Nephron progenitor cell (in vitro differentiated cells): ENCODE measurements at regions not wholly inside any gene's neighbourhood (a gene's known extent, or its start where the extent isn't known, plus 50 kb on each side); places are given as distances from the start of the nearest gene placed in this dataset.
A peak's percentile ranks its signal among the peaks of the same experiment; 100 is the strongest.

ENCODE experiments used
- DNase-seq: peaks from one replicate; pipeline ENCODE4 v3.0.0; 2021
- H3K27ac Mint-ChIP-seq: 2 replicates; pipeline ENCODE4 v1.8.0; 2021; ENCODE audit warnings: mild to moderate bottlenecking, moderate library complexity, mixed read lengths
- H3K27me3 Mint-ChIP-seq: 2 replicates; pipeline ENCODE4 v1.8.0; 2021; ENCODE audit warnings: mild to moderate bottlenecking, low read depth, mixed read lengths; ENCODE audit not compliant: poor library complexity
- H3K36me3 Mint-ChIP-seq: 2 replicates; pipeline ENCODE4 v1.8.0; 2021; ENCODE audit warnings: low read depth, mixed read lengths
- H3K4me1 Mint-ChIP-seq: 2 replicates; pipeline ENCODE4 v1.8.0; 2021; ENCODE audit warnings: mixed read lengths
- H3K4me3 Mint-ChIP-seq: 2 replicates; pipeline ENCODE4 v1.8.0; 2021; ENCODE audit warnings: mild to moderate bottlenecking, moderate library complexity, mixed read lengths
- H3K9me3 Mint-ChIP-seq: 2 replicates; pipeline ENCODE4 v1.8.0; 2021; ENCODE audit warnings: mild to moderate bottlenecking, moderate library complexity, mixed read lengths
- TF ChIP-seq, protein P1 (sequence below): fragments of 200-600 bp; sonication (generic); IDR thresholded peaks from 2 replicates; pipeline ENCODE4 v1.5.0; 2021; ENCODE audit warnings: antibody characterized with exemption

DNA sequence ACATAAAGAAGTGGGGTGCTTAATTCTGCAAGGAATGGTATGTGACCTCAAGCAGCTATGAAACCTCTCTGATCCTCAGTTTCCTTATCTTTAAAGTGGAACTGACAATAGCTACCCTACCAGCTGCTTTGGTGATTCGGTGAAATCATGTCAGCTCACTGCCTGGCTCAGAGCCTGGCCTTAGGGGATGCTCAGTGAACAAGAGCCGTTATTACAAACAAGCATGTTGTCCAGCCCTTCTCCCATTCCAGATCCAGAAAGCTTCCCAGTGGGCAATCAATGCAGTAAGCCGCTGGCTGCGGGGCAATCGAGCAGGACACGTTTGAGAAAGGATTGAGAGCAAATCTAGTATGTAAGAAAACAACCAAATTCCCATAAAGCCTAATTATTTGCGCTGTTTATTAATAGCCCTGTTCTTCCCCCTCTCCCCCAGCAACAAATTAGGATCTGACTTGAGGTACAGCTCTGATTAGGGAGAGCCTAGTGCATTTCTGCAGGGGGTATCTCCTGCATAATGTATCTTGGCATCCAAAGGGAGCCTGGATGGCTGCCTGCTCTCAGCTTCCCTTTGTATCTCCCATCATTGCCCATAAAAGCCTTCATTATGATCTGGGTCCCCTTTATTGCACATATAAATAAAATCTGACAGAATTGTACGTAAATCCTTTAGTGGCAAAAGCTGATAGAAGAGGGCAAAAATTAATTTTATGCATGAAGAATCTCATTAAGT is 371.4 kb downstream of the TMEM232 start:
- peaks cover 5% of the 10 kb centered on the region for H3K27me3 Mint-ChIP-seq
- no peaks in the 10 kb centered on the region for H3K36me3 Mint-ChIP-seq
- H3K4me1 Mint-ChIP-seq, result peaks cover 11% of the 10 kb centered on the region
- no peaks in the 10 kb centered on the region for H3K9me3 Mint-ChIP-seq
- TF ChIP-seq, protein P1, sequence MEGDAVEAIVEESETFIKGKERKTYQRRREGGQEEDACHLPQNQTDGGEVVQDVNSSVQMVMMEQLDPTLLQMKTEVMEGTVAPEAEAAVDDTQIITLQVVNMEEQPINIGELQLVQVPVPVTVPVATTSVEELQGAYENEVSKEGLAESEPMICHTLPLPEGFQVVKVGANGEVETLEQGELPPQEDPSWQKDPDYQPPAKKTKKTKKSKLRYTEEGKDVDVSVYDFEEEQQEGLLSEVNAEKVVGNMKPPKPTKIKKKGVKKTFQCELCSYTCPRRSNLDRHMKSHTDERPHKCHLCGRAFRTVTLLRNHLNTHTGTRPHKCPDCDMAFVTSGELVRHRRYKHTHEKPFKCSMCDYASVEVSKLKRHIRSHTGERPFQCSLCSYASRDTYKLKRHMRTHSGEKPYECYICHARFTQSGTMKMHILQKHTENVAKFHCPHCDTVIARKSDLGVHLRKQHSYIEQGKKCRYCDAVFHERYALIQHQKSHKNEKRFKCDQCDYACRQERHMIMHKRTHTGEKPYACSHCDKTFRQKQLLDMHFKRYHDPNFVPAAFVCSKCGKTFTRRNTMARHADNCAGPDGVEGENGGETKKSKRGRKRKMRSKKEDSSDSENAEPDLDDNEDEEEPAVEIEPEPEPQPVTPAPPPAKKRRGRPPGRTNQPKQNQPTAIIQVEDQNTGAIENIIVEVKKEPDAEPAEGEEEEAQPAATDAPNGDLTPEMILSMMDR, result no peak
- H3K27ac Mint-ChIP-seq, result peak overlapping the region; percentile 54
- no peak for DNase-seq
- no peak overlapping the region for H3K4me3 Mint-ChIP-seq

- H3K27me3 Mint-ChIP-seq, result peaks cover 8% of the 10 kb centered on the region
- H3K4me3 Mint-ChIP-seq, result no peak overlapping the region
- no peaks in the 10 kb centered on the region for H3K36me3 Mint-ChIP-seq
- peaks cover 11% of the 10 kb centered on the region for H3K4me1 Mint-ChIP-seq
- TF ChIP-seq, protein P1, result no peak
- no peak overlapping the region for H3K27ac Mint-ChIP-seq
- DNase-seq, result no peak
- H3K9me3 Mint-ChIP-seq, result no peaks in the 10 kb centered on the region
Observed at GRCh38 chr5:110356677-110357076, 369.8 kb downstream of the TMEM232 start.

- no peak overlapping the region for H3K27ac Mint-ChIP-seq
- H3K36me3 Mint-ChIP-seq, result no peaks in the 10 kb centered on the region
- H3K27me3 Mint-ChIP-seq, result peaks cover 3% of the 10 kb centered on the region
- H3K9me3 Mint-ChIP-seq, result no peaks in the 10 kb centered on the region
- DNase-seq, result no peak
- peaks cover 11% of the 10 kb centered on the region for H3K4me1 Mint-ChIP-seq
- H3K4me3 Mint-ChIP-seq, result no peak overlapping the region
- TF ChIP-seq, protein P1, result no peak
Observed at GRCh38 chr5:110359221-110359620, 367.2 kb downstream of the TMEM232 start.

- no peaks in the 10 kb centered on the region for H3K9me3 Mint-ChIP-seq
- H3K36me3 Mint-ChIP-seq, result no peaks in the 10 kb centered on the region
- peaks cover 15% of the 10 kb centered on the region for H3K4me1 Mint-ChIP-seq
- no peak overlapping the region for H3K27ac Mint-ChIP-seq
- DNase-seq, result no peak
- TF ChIP-seq, protein P1, result no peak
- H3K27me3 Mint-ChIP-seq, result peaks cover 3% of the 10 kb centered on the region
- no peak overlapping the region for H3K4me3 Mint-ChIP-seq
Observed at GRCh38 chr5:110361471-110361870, 365.0 kb downstream of the TMEM232 start.

- TF ChIP-seq, protein P1, result no peak
- peaks cover 7% of the 10 kb centered on the region for H3K4me1 Mint-ChIP-seq
- H3K27me3 Mint-ChIP-seq, result peaks cover 6% of the 10 kb centered on the region
- H3K27ac Mint-ChIP-seq, result no peak overlapping the region
- H3K4me3 Mint-ChIP-seq, result no peak overlapping the region
- H3K9me3 Mint-ChIP-seq, result no peaks in the 10 kb centered on the region
- no peak for DNase-seq
- no peaks in the 10 kb centered on the region for H3K36me3 Mint-ChIP-seq
Observed at GRCh38 chr5:110362261-110362660, 364.2 kb downstream of the TMEM232 start.

DNA sequence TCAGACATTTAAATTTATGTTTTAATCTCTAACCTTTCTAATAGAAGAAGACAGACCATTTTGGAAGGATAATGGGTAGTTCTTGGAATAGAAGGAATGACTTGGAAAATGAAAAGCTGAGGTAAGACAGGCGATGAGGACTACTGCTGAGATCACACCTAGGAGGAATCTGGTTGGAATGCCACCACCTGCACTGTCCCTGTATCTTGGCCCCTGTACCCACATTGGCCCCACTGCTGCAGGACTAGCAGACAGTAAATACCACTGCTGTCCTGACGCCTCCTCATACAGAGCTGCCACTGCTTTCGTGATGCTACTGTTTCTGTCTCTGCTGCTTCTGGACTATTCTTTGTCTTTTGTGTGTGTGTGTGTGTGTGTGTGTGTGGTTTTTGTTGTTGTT is 359.8 kb downstream of the TMEM232 start:
- Mint-ChIP-seq H3K4me3 (no peak overlapping the region), H3K4me1 (peaks cover 11% of the 10 kb centered on the region), H3K27me3 (peaks cover 3% of the 10 kb centered on the region), H3K9me3 (peaks cover 8% of the 10 kb centered on the region), H3K36me3 (no peaks in the 10 kb centered on the region), H3K27ac (no peak overlapping the region)
- TF ChIP-seq, protein P1, result no peak
- DNase-seq, result no peak
